Choroid plexus epithelial cell (primary cell): ENCODE measurements at regions not wholly inside any gene's neighbourhood (a gene's known extent, or its start where the extent isn't known, plus 50 kb on each side); places are given as distances from the start of the nearest gene placed in this dataset.

Experiments
- DNase-seq: peaks from one replicate; pipeline ENCODE4 v3.0.0-alpha.2; 2010; ENCODE audit warnings: low read depth
- H3K4me3 ChIP-seq: 2 replicates; pipeline ENCODE4 v1.5.1; 2011; ENCODE audit warnings: low read depth, mild to moderate bottlenecking, control low read depth, low read length, moderate library complexity
- CTCF ChIP-seq: conservative IDR thresholded peaks from 2 replicates; pipeline ENCODE4 v1.5.1; 2011; ENCODE audit warnings: low read depth, mild to moderate bottlenecking, control low read depth, inconsistent platforms, low read length, moderate library complexity

- DNase-seq = no peak
- no peak for TF ChIP-seq CTCF
- no peak overlapping the region for H3K4me3 ChIP-seq
These were observed 242.2 kb downstream of the FIGN start for GRCh38 chr2:163493359-163494298.

GRCh38 chr2:163491850-163492249, 244.0 kb downstream of the FIGN start:
- no peak for TF ChIP-seq CTCF

GRCh38 chr2:163490281-163490680, 245.5 kb downstream of the FIGN start:
- no peak for TF ChIP-seq CTCF
- no peak for DNase-seq
- H3K4me3 ChIP-seq = no peak overlapping the region

More at GRCh38 chr2:163491850-163492249, 244.0 kb downstream of the FIGN start:
- H3K4me3 ChIP-seq = no peak overlapping the region
- no peak for DNase-seq

- no peak overlapping the region for H3K4me3 ChIP-seq
- no peak for DNase-seq
- TF ChIP-seq CTCF = no peak
These were observed 254.3 kb downstream of the FIGN start for GRCh38 chr2:163481515-163481914.

GRCh38 chr2:163479599-163479998, 256.2 kb downstream of the FIGN start:
- DNase-seq = no peak
- no peak for TF ChIP-seq CTCF
- H3K4me3 ChIP-seq = no peak overlapping the region

GRCh38 chr2:163475815-163476214, 260.0 kb downstream of the FIGN start:
- no peak for DNase-seq
- H3K4me3 ChIP-seq = no peak overlapping the region
- no peak for TF ChIP-seq CTCF

GRCh38 chr2:163474889-163475288, 260.9 kb downstream of the FIGN start:
- no peak for TF ChIP-seq CTCF
- DNase-seq = no peak
- no peak overlapping the region for H3K4me3 ChIP-seq
